Peyer's patch (tissue), 4 donors: ENCODE measurements at regions not wholly inside any gene's neighbourhood (a gene's known extent, or its start where the extent isn't known, plus 50 kb on each side); places are given as distances from the start of the nearest gene placed in this dataset.

Experiments
- POLR2A ChIP-seq, 2 donors: fragments of 450-650 bp; IDR thresholded peaks; one replicate each; pipeline ENCODE4 v1.5.1; 2017; ENCODE audit warnings: antibody characterized with exemption in 2 of 2, mild to moderate bottlenecking in 2 of 2, moderate library complexity in 2 of 2
- TF ChIP-seq, protein P1 (sequence below), 6 experiments: fragments of 450-650 bp in 4 of 6; fragments of 200-600 bp in 2 of 6; sonication (generic) in 1 of 6; IDR thresholded peaks; one replicate each; pipeline ENCODE4 v1.5.1; 2017 to 2019; ENCODE audit warnings: antibody characterized with exemption in 6 of 6, mild to moderate bottlenecking in 3 of 6, moderate library complexity in 1 of 6

DNA sequence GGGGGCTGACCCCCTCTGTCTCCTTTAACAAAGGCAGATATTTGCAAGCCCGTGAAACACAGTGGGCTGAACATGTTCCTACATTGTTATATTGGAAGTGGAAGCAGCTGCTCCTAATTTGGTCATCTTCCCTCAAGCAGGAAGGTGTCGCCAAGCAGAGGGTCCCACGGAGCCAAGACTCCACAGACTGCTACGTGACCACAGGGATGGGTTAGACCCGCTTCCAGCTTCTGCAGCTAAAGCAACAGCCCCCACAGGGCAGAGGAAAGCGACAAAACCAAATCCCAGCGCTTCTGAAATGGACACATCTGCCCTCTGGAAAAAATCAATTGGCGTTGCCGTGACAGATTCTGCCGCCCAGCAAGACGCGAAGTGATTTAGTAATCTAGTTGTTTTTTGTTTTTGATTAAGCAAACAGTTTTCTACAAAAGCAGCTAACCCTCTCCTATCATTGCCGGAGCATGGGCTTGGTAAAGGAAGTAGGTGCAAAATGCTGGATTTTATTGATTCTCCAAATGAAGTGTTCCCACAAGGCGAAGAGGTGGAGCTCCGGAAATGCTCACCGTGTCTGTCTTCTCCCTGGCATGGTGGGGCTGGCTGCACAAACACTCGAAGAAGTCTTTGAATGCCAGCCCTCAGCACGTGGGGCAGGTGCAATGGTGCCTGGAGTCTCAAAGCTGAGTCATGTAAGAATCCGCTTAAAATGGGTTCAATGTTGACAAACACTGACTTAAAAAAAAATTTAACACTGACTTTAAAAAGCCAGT lies 79.4 kb upstream of the FRMD1 start:
- TF ChIP-seq, protein P1, sequence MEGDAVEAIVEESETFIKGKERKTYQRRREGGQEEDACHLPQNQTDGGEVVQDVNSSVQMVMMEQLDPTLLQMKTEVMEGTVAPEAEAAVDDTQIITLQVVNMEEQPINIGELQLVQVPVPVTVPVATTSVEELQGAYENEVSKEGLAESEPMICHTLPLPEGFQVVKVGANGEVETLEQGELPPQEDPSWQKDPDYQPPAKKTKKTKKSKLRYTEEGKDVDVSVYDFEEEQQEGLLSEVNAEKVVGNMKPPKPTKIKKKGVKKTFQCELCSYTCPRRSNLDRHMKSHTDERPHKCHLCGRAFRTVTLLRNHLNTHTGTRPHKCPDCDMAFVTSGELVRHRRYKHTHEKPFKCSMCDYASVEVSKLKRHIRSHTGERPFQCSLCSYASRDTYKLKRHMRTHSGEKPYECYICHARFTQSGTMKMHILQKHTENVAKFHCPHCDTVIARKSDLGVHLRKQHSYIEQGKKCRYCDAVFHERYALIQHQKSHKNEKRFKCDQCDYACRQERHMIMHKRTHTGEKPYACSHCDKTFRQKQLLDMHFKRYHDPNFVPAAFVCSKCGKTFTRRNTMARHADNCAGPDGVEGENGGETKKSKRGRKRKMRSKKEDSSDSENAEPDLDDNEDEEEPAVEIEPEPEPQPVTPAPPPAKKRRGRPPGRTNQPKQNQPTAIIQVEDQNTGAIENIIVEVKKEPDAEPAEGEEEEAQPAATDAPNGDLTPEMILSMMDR (IDR thresholded peaks at IDR 0.05): no peak
- TF ChIP-seq POLR2A (IDR thresholded peaks at IDR 0.05): no peak
